Activated T-helper 1 cell treated with anti-CD3 and anti-CD28 coated beads, Interleukin-12 subunit alpha, Interleukin-12 subunit beta, Interleukin-2, Interleukin-4 antibody, amounts not matched to agents 30 ng/mL and 10 ng/mL and 1 ng/mL, durations not matched to agents 14 hours and 24 hours and 36 hours (primary cell): ENCODE measurements at regions not wholly inside any gene's neighbourhood (a gene's known extent, or its start where the extent isn't known, plus 50 kb on each side); places are given as distances from the start of the nearest gene placed in this dataset.
"Not testable (repeated sequence)": the region's sequence is repeated elsewhere in the genome, so short reads cannot be mapped to it uniquely, and the experiment has no call there.

Experiments
- DNase-seq: peaks from one replicate; pipeline ENCODE4 v3.0.0; 2021; ENCODE audit warnings: low spot score
- H3K27ac Mint-ChIP-seq: one replicate; pipeline ENCODE4 v1.8.0; 2021; ENCODE audit warnings: mild to moderate bottlenecking, mixed read lengths
- H3K27me3 Mint-ChIP-seq: one replicate; pipeline ENCODE4 v1.8.0; 2022; ENCODE audit warnings: mild to moderate bottlenecking, moderate library complexity, mixed read lengths; ENCODE audit not compliant: insufficient read depth
- H3K36me3 Mint-ChIP-seq: one replicate; pipeline ENCODE4 v1.8.0; 2021; ENCODE audit warnings: low read depth, mixed read lengths
- H3K4me1 Mint-ChIP-seq: one replicate; pipeline ENCODE4 v1.8.0; 2021; ENCODE audit warnings: low read depth, mixed read lengths
- H3K4me3 Mint-ChIP-seq: one replicate; pipeline ENCODE4 v1.8.0; 2021; ENCODE audit warnings: mild to moderate bottlenecking, moderate library complexity, mixed read lengths
- H3K9me3 Mint-ChIP-seq: one replicate; pipeline ENCODE4 v1.8.0; 2021; ENCODE audit warnings: mixed read lengths
- intact Hi-C: fragments of 100-400 bp; cut with micrococcal nuclease; formaldehyde crosslinking; loops from one replicate; pipeline ENCODE4 v1.15.1; 2024

GRCh38 chr21:23861911-23862504 lies 1745.3 kb downstream of the MRPL39 start:
- DNase-seq, result no peak
- intact Hi-C loops, result no loop called here
- Mint-ChIP-seq H3K27me3 (no peaks in the 10 kb centered on the region), H3K36me3 (no peaks in the 10 kb centered on the region), H3K27ac (no peak overlapping the region), H3K9me3 (no peaks in the 10 kb centered on the region), H3K4me1 (peaks cover 17% of the 10 kb centered on the region), H3K4me3 (no peak overlapping the region)

GRCh38 chr21:23858878-23859277 lies 1748.4 kb downstream of the MRPL39 start:
- Mint-ChIP-seq H3K27ac (no peak overlapping the region), H3K27me3 (no peaks in the 10 kb centered on the region), H3K9me3 (no peaks in the 10 kb centered on the region), H3K36me3 (no peaks in the 10 kb centered on the region), H3K4me1 (peaks cover 17% of the 10 kb centered on the region), H3K4me3 (no peak overlapping the region)
- no peak for DNase-seq
- intact Hi-C loops, result no loop called here

- Mint-ChIP-seq H3K27ac (no peak overlapping the region), H3K4me3 (no peak overlapping the region), H3K36me3 (no peaks in the 10 kb centered on the region), H3K9me3 (no peaks in the 10 kb centered on the region), H3K27me3 (peaks cover 8% of the 10 kb centered on the region), H3K4me1 (peaks cover 5% of the 10 kb centered on the region)
- intact Hi-C loops, result loop anchor here (1.0 to 5.0 kb wide), 2 partner anchors 114 to 1533 kb away; no protein-coding TSS in a partner anchor
- no peak for DNase-seq
Observed at GRCh38 chr21:23853796-23854379, 1753.4 kb downstream of the MRPL39 start.

- H3K27me3 Mint-ChIP-seq, result peaks cover 1% of the 10 kb centered on the region
- H3K27ac Mint-ChIP-seq, result no peak overlapping the region
- intact Hi-C loops, result no loop called here
- peaks cover 9% of the 10 kb centered on the region for H3K9me3 Mint-ChIP-seq
- no peak overlapping the region for H3K4me3 Mint-ChIP-seq
- no peaks in the 10 kb centered on the region for H3K36me3 Mint-ChIP-seq
- no peak for DNase-seq
- H3K4me1 Mint-ChIP-seq, result no peaks in the 10 kb centered on the region
Observed at GRCh38 chr21:23837564-23837963, 1769.7 kb downstream of the MRPL39 start.

- intact Hi-C loops, result no loop called here
- Mint-ChIP-seq H3K4me3 (no peak overlapping the region), H3K4me1 (no peaks in the 10 kb centered on the region), H3K36me3 (no peaks in the 10 kb centered on the region), H3K27me3 (no peaks in the 10 kb centered on the region), H3K27ac (no peak overlapping the region), H3K9me3 (no peaks in the 10 kb centered on the region)
- DNase-seq, result no peak
Observed at GRCh38 chr21:23822760-23823159, 1784.5 kb downstream of the MRPL39 start.

- no peak overlapping the region for H3K4me3 Mint-ChIP-seq
- H3K36me3 Mint-ChIP-seq, result no peaks in the 10 kb centered on the region
- no peaks in the 10 kb centered on the region for H3K4me1 Mint-ChIP-seq
- H3K27ac Mint-ChIP-seq, result no peak overlapping the region
- no peaks in the 10 kb centered on the region for H3K27me3 Mint-ChIP-seq
- no peaks in the 10 kb centered on the region for H3K9me3 Mint-ChIP-seq
- intact Hi-C loops, result no loop called here
- no peak for DNase-seq
Observed at GRCh38 chr21:23817337-23817736, 1789.9 kb downstream of the MRPL39 start.

- DNase-seq, result no peak
- H3K36me3 Mint-ChIP-seq, result no peaks in the 10 kb centered on the region
- intact Hi-C loops, result no loop called here
- no peak overlapping the region for H3K4me3 Mint-ChIP-seq
- H3K27ac Mint-ChIP-seq, result no peak overlapping the region
- H3K9me3 Mint-ChIP-seq, result no peaks in the 10 kb centered on the region
- H3K27me3 Mint-ChIP-seq, result no peaks in the 10 kb centered on the region
- no peaks in the 10 kb centered on the region for H3K4me1 Mint-ChIP-seq
Observed at GRCh38 chr21:23812485-23812884, 1794.8 kb downstream of the MRPL39 start.

GRCh38 chr21:23811805-23812204 lies 1795.5 kb downstream of the MRPL39 start:
- Mint-ChIP-seq H3K27ac (no peak overlapping the region), H3K4me1 (no peaks in the 10 kb centered on the region), H3K27me3 (no peaks in the 10 kb centered on the region), H3K36me3 (no peaks in the 10 kb centered on the region), H3K9me3 (no peaks in the 10 kb centered on the region), H3K4me3 (no peak overlapping the region)
- intact Hi-C loops, result no loop called here
- DNase-seq, result no peak

- Mint-ChIP-seq H3K4me1 (no peaks in the 10 kb centered on the region), H3K9me3 (no peaks in the 10 kb centered on the region), H3K27me3 (no peaks in the 10 kb centered on the region), H3K4me3 (no peak overlapping the region), H3K27ac (no peak overlapping the region), H3K36me3 (no peaks in the 10 kb centered on the region)
- no peak for DNase-seq
- intact Hi-C loops, result no loop called here
Observed at GRCh38 chr21:23809573-23809972, 1797.7 kb downstream of the MRPL39 start.

GRCh38 chr21:23806966-23807548 lies 1800.2 kb downstream of the MRPL39 start:
- H3K4me1 Mint-ChIP-seq, H3K36me3 Mint-ChIP-seq, H3K27ac Mint-ChIP-seq, DNase-seq, intact Hi-C loops, H3K27me3 Mint-ChIP-seq, H3K9me3 Mint-ChIP-seq, H3K4me3 Mint-ChIP-seq: not testable (repeated sequence)

GRCh38 chr21:23804866-23805265 lies 1802.4 kb downstream of the MRPL39 start:
- Mint-ChIP-seq H3K9me3 (peaks cover 8% of the 10 kb centered on the region), H3K36me3 (no peaks in the 10 kb centered on the region), H3K4me3 (no peak overlapping the region), H3K4me1 (no peaks in the 10 kb centered on the region), H3K27me3 (peaks cover 1% of the 10 kb centered on the region), H3K27ac (no peak overlapping the region)
- intact Hi-C loops, result no loop called here
- DNase-seq, result no peak

- Mint-ChIP-seq H3K27ac (no peak overlapping the region), H3K4me3 (no peak overlapping the region), H3K4me1 (no peaks in the 10 kb centered on the region), H3K9me3 (peaks cover 8% of the 10 kb centered on the region), H3K27me3 (peaks cover 1% of the 10 kb centered on the region), H3K36me3 (no peaks in the 10 kb centered on the region)
- DNase-seq, result no peak
- intact Hi-C loops, result no loop called here
Observed at GRCh38 chr21:23801292-23801691, 1806.0 kb downstream of the MRPL39 start.

- intact Hi-C loops, result no loop called here
- Mint-ChIP-seq H3K27me3 (peaks cover 1% of the 10 kb centered on the region), H3K36me3 (no peaks in the 10 kb centered on the region), H3K4me1 (no peaks in the 10 kb centered on the region), H3K9me3 (peaks cover 8% of the 10 kb centered on the region), H3K4me3 (no peak overlapping the region), H3K27ac (no peak overlapping the region)
- no peak for DNase-seq
Observed at GRCh38 chr21:23799376-23799775, 1807.9 kb downstream of the MRPL39 start.
